ENCODE measurements at regions not wholly inside any gene's neighbourhood (a gene's known extent, or its start where the extent isn't known, plus 50 kb on each side); places are given as distances from the start of the nearest gene placed in this dataset.
"Not testable (repeated sequence)": the region's sequence is repeated elsewhere in the genome, so short reads cannot be mapped to it uniquely, and the experiment has no call there.

DNA sequence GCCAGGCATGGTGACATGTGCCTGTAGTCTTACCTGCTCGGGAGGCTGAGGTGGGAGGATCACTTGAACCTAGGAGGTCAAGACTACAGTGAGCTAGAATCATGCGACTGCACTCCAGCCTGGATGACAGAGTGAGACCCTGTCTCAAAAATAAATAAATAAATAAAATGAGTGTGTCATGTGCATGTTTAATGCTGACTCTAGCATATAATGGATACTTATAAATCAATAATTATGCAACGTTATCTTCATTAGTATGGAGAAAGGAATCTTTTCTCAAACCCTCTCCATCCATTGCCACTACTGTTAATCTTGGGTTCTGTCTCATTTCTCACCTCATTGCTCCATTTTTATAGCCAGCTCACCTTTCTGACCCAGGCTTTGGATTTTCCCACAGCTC is 189.5 kb upstream of the RPL34 start:
- DNase-seq (ENCODE audit: low spot score) = no peak
- no peak overlapping the region for H3K27ac Mint-ChIP-seq
- peaks cover 48% of the 10 kb centered on the region for H3K4me1 Mint-ChIP-seq (ENCODE audit: low read depth)
- H3K27me3 Mint-ChIP-seq (ENCODE audit: low read depth) = no peaks in the 10 kb centered on the region
- H3K36me3 Mint-ChIP-seq (ENCODE audit: low read depth) = peaks cover 3% of the 10 kb centered on the region
- no peak overlapping the region for H3K4me3 Mint-ChIP-seq
- no peaks in the 10 kb centered on the region for H3K9me3 Mint-ChIP-seq

DNA sequence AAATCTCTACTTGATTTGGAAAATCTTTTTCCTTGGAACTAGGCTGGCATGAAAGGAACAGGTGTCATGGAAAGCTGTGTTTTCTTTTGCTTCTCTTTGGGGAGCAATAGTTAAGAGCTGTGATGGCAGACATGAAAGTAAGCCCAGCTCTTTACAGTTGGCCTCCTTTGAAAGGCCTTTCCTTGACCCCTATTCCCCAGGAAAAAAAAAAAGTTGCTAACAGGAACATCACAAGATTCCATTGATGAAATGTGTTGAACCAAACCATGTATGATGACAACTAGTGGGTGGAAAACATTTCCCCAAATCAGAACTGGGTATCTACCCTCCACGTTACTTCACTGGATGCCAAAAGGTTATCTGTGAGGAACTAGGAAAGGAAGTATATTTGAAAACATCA is 190.7 kb upstream of the RPL34 start:
- Mint-ChIP-seq H3K27ac (no peak overlapping the region), H3K36me3 (ENCODE audit: low read depth) (peaks cover 3% of the 10 kb centered on the region), H3K4me3 (no peak overlapping the region), H3K9me3 (no peaks in the 10 kb centered on the region), H3K4me1 (ENCODE audit: low read depth) (peaks cover 43% of the 10 kb centered on the region), H3K27me3 (ENCODE audit: low read depth) (no peaks in the 10 kb centered on the region)
- no peak for DNase-seq (ENCODE audit: low spot score)

DNA sequence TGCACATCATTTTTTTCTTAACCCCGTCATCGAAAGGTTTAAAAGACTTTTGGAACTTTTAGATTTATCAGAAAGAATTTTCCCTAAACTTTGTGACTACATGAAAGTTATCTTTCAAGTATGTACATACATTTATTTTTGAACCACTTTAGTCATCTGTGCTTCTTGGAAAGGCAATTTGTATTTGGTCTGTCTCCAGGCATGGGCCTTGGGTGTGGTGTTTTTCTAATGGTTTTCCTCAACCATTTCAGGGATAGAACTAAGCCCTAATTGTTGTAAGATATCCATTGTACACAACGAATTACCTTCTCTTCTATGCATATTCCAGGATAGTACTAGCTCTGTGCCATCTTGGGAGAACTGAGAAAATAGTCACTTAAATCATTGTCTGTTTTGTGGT is 191.5 kb upstream of the RPL34 start:
- Mint-ChIP-seq H3K27ac (no peak overlapping the region), H3K9me3 (no peaks in the 10 kb centered on the region), H3K27me3 (ENCODE audit: low read depth) (peaks cover 2% of the 10 kb centered on the region), H3K4me1 (ENCODE audit: low read depth) (peaks cover 36% of the 10 kb centered on the region), H3K36me3 (ENCODE audit: low read depth) (peaks cover 3% of the 10 kb centered on the region), H3K4me3 (no peak overlapping the region)
- no peak for DNase-seq (ENCODE audit: low spot score)

DNA sequence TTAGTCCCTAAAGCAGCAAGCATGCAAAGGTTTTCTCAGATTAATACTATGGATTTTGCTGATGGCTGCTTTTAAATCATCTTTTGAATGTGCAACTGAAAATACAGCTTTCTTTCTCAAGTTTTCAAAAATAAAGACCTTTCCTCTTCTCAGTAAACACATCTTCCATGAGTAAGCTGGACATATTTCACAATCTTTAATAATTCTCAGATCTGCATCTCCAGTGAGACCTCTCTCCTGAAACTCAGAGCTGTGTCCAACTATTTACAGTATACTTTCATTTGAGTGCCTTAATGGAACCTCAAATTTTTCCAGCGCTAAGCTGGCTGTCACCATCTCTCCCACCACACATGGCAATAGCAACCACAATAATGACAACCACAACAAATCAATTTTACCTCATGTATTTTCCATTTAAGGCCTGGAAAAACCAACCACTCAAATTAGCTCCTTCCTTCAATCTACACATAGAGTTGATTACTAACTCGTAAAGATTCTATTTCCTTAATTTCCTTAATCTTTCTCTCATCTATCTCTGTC is 192.4 kb upstream of the RPL34 start:
- H3K9me3 Mint-ChIP-seq = peaks cover 2% of the 10 kb centered on the region
- H3K27me3 Mint-ChIP-seq (ENCODE audit: low read depth) = peaks cover 6% of the 10 kb centered on the region
- peaks cover 29% of the 10 kb centered on the region for H3K4me1 Mint-ChIP-seq (ENCODE audit: low read depth)
- no peak overlapping the region for H3K4me3 Mint-ChIP-seq
- H3K36me3 Mint-ChIP-seq (ENCODE audit: low read depth) = peaks cover 4% of the 10 kb centered on the region
- no peak for DNase-seq (ENCODE audit: low spot score)
- H3K27ac Mint-ChIP-seq = peak overlapping the region; percentile 12

DNA sequence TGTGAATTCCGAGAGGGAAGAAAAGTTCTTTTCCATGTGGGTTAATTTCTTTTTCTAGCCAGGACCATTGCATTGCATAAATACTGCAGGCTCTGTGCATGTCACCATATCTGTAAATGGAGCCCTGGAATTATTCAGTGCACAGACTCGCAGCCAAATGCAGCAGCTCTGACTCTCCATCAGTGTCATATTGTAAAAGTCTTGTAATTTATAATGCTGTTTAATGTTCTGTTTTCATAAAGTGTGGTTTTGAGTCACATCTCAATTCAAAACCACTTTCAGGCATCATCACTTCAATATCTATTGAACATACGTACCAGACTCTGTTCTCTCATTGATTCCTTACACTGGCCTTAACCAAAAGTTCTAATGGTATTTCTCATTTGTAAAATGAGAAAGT is 193.9 kb upstream of the RPL34 start:
- Mint-ChIP-seq H3K4me1 (ENCODE audit: low read depth) (peaks cover 16% of the 10 kb centered on the region), H3K9me3 (peaks cover 16% of the 10 kb centered on the region), H3K36me3 (ENCODE audit: low read depth) (peaks cover 5% of the 10 kb centered on the region), H3K4me3 (peak overlapping the region; percentile 51), H3K27ac (no peak overlapping the region), H3K27me3 (ENCODE audit: low read depth) (peaks cover 12% of the 10 kb centered on the region)
- DNase-seq (ENCODE audit: low spot score) = no peak

DNA sequence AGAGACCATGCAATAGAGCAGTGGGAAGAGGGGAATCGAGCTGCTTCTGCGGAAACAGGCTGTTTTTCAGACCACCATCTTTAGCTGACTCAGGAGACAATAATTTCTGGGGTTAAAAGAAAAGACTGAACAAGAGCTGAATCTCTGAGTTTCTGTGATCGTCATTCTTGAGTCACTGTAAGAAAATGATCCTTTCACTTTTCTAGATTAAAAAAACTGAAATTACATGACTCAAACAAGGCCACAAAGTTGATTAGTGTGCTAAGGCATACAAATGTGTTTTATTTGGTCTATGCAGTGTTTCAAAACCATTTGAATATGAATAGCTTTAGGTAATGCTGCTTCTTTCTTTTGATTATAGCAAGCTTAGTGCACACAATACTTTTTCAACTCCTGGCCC is 194.4 kb upstream of the RPL34 start:
- H3K36me3 Mint-ChIP-seq (ENCODE audit: low read depth) = peaks cover 2% of the 10 kb centered on the region
- H3K27ac Mint-ChIP-seq = peak overlapping the region; percentile 4
- peaks cover 18% of the 10 kb centered on the region for H3K9me3 Mint-ChIP-seq
- peaks cover 15% of the 10 kb centered on the region for H3K27me3 Mint-ChIP-seq (ENCODE audit: low read depth)
- no peak for DNase-seq (ENCODE audit: low spot score)
- H3K4me1 Mint-ChIP-seq (ENCODE audit: low read depth) = peaks cover 16% of the 10 kb centered on the region
- H3K4me3 Mint-ChIP-seq = peak overlapping the region; percentile 51

DNA sequence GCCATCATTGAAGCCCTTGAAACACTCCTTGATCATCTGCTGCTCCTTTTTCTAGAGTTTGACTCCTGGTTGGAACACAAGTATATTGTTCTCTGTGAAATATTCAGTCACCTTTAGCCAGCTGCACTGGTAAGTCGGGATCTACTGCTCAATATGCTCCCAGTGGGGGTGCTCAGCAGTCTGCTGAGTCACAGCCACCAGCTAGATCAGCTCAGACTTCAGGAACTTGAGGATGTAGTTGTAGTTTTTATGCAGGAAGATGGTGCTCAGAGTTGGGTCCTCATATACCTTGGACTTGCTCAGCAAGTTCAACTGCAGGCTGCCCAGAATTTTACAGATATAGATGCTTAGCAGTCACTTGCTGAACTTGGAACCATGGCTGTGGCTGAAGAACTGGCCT is 202.5 kb upstream of the RPL34 start:
- Mint-ChIP-seq H3K4me3 (no peak overlapping the region), H3K9me3 (peaks cover 15% of the 10 kb centered on the region), H3K27me3 (ENCODE audit: low read depth) (peaks cover 25% of the 10 kb centered on the region), H3K4me1 (ENCODE audit: low read depth) (peaks cover 15% of the 10 kb centered on the region), H3K36me3 (ENCODE audit: low read depth) (no peaks in the 10 kb centered on the region), H3K27ac (no peak overlapping the region)
- no peak for DNase-seq (ENCODE audit: low spot score)

DNA sequence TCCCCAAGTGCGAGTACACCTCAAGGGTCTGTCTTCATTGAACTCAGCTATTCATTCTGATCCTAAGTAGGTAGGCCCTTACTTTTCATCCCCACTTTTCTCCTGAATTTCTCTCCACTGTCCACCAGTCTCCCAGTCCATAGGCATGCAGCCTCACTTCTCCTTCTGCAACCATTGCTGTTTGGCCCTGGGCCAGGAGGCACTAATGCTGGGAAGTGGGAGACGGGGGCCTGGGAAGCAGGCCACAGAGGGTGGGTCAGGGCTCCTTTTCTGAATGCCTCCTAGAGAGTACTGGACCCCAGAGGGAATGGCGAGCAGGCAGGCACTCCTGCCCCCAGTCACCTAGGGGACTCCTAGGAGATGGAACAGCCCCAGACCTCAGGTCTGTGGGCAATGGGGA is 203.5 kb upstream of the RPL34 start:
- H3K27ac Mint-ChIP-seq = no peak overlapping the region

DNA sequence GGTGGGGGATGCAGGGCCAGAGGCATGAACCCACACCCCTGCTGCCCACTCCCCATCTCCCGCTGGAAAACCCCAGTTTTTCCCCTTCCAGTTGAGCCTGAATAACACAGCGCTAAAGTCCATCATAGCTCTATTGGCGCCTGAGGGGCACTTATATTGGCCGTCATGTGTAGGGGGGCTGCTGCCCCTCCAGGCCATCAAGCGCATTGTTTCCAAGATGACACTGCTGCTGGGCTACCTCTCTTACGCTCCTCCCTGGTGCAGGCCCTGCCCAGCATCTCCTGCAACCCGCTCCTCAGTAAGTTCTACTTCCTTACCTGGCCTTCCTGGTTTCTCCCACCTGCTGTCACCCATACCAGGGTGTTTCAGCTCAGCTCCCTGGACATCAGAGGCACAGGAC is 205.0 kb upstream of the RPL34 start:
- DNase-seq (ENCODE audit: low spot score) = no peak
- Mint-ChIP-seq H3K36me3 (ENCODE audit: low read depth) (no peaks in the 10 kb centered on the region), H3K4me3 (no peak overlapping the region), H3K9me3 (no peaks in the 10 kb centered on the region), H3K27ac (no peak overlapping the region), H3K4me1 (ENCODE audit: low read depth) (peaks cover 11% of the 10 kb centered on the region), H3K27me3 (ENCODE audit: low read depth) (peaks cover 24% of the 10 kb centered on the region)

More for the DNA sequence above, 203.5 kb upstream of the RPL34 start:
- H3K4me1 Mint-ChIP-seq (ENCODE audit: low read depth) = peaks cover 15% of the 10 kb centered on the region
- H3K27me3 Mint-ChIP-seq (ENCODE audit: low read depth) = peaks cover 25% of the 10 kb centered on the region
- no peaks in the 10 kb centered on the region for H3K36me3 Mint-ChIP-seq (ENCODE audit: low read depth)
- peaks cover 6% of the 10 kb centered on the region for H3K9me3 Mint-ChIP-seq
- H3K4me3 Mint-ChIP-seq = no peak overlapping the region
- DNase-seq (ENCODE audit: low spot score) = no peak

DNA sequence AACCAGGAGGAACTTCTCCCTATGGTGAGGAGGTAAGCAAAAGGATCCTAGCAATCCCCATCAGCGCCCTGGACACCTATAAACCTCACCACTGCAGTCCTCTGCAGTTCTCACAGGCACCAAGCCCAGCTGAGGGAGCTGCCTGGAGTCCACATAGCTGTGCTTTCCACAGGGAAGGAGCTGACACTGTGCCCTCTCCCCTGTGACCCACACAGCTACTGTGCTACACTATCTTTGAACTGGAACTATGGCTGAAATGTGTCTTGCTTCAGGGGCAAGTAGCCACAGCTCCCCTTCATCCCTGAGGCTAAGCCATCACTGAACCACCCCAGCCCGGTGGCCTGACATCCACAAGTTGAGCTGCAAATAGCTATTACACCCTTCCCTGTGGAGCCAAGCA is 208.5 kb upstream of the RPL34 start:
- Mint-ChIP-seq H3K4me3 (no peak overlapping the region), H3K27ac (no peak overlapping the region), H3K4me1 (ENCODE audit: low read depth) (no peaks in the 10 kb centered on the region), H3K27me3 (ENCODE audit: low read depth) (peaks cover 24% of the 10 kb centered on the region), H3K36me3 (ENCODE audit: low read depth) (no peaks in the 10 kb centered on the region), H3K9me3 (peaks cover 2% of the 10 kb centered on the region)
- DNase-seq (ENCODE audit: low spot score) = no peak

DNA sequence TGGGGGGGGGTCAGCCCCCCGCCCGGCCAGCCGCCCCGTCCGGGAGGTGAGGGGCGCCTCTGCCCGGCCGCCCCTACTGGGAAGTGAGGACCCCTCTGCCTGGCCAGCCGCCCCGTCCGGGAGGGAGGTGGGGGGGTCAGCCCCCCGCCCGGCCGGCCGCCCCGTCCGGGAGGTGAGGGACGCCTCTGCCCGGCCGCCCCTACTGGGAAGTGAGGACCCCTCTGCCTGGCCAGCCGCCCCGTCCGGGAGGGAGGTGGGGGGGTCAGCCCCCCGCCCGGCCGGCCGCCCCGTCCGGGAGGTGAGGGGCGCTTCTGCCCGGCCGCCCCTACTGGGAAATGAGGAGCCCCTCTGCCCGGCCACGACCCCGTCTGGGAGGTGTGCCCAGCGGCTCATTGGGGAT is 210.7 kb upstream of the RPL34 start:
- not testable (repeated sequence) for H3K4me3 Mint-ChIP-seq; H3K36me3 Mint-ChIP-seq (ENCODE audit: low read depth); H3K27ac Mint-ChIP-seq; DNase-seq (ENCODE audit: low spot score); H3K4me1 Mint-ChIP-seq (ENCODE audit: low read depth)
- peaks cover 13% of the 10 kb centered on the region for H3K9me3 Mint-ChIP-seq
- H3K27me3 Mint-ChIP-seq (ENCODE audit: low read depth) = peaks cover 30% of the 10 kb centered on the region

DNA sequence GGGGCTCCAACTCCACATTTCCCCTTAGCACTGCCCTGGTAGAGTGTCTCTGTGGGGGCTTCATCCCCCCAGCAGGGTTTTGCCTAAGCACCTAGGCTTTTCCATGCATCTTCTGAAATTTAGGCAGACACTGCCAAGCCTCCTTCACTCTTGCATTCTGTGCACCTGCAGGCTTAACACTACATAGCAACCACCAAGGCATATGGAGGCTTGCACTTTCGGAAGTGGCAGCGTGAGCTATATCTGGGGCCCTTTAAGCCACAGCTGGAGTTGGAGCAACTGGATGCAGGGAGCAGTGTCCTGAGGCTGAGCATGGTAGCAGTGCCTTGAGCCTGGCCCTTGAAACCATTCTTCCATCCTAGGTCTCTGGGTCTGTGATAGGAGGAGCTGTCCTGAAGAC is 214.8 kb upstream of the RPL34 start:
- Mint-ChIP-seq H3K27me3 (ENCODE audit: low read depth) (peaks cover 10% of the 10 kb centered on the region), H3K9me3 (peaks cover 13% of the 10 kb centered on the region), H3K27ac (no peak overlapping the region), H3K4me3 (no peak overlapping the region), H3K36me3 (ENCODE audit: low read depth) (no peaks in the 10 kb centered on the region), H3K4me1 (ENCODE audit: low read depth) (no peaks in the 10 kb centered on the region)
- DNase-seq (ENCODE audit: low spot score) = no peak

DNA sequence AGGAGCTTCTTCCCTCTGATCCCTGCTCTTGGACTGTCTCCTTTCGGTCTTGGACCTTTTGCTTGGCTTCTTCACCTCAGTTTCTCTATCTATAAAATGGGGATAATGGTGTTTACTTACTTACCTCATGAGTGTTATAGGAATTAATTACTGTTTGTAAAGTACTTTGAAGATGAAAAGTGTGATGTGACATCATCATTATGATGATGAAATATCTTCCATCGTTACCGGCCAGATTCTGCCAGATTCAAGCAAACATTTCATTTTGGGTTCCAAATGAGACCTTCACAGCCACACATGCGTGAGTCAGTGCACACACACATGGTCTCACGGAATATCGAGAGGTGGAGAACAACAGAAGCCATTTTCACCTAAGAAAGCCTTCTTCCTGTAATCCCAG is 220.1 kb upstream of the RPL34 start:
- no peaks in the 10 kb centered on the region for H3K27me3 Mint-ChIP-seq (ENCODE audit: low read depth)
- no peak for DNase-seq (ENCODE audit: low spot score)
- H3K27ac Mint-ChIP-seq = no peak overlapping the region
- H3K4me3 Mint-ChIP-seq = no peak overlapping the region
- no peaks in the 10 kb centered on the region for H3K4me1 Mint-ChIP-seq (ENCODE audit: low read depth)
- no peaks in the 10 kb centered on the region for H3K36me3 Mint-ChIP-seq (ENCODE audit: low read depth)
- no peaks in the 10 kb centered on the region for H3K9me3 Mint-ChIP-seq

DNA sequence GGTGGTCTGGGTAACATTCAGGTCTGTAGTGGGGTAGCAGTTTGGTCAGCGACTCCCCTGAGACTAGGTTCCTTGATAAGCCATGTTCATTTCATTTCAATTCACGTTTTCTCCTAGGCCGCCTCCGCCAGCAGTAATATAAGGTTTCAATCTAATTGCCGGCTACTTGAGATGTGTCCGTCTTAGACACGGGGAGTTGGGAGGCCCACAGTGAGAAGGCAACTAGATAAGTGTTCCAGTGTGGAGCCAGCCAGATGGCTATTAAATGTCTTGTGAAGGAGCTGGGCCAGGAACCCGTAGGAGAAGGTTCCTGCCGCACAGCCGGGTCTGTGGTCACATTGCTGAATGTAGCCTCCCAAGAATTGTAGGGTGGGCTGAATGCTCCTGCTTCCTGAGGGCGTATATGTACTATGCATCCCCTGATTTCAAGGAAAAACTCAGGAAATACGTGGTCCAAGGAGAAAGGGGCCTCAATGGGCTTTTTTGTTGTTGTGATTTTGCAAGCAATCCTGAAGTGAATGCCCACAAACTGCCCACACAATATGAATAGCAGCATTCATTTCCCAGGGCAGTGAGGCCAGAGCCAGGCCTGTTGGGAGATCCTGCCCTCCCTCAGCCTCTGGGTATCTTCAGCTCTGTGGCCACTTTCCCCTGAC is 220.6 kb upstream of the RPL34 start:
- no peak overlapping the region for H3K27ac Mint-ChIP-seq
- no peak overlapping the region for H3K4me3 Mint-ChIP-seq
- H3K4me1 Mint-ChIP-seq (ENCODE audit: low read depth) = peaks cover 4% of the 10 kb centered on the region
- no peak for DNase-seq (ENCODE audit: low spot score)
- H3K9me3 Mint-ChIP-seq = no peaks in the 10 kb centered on the region
- no peaks in the 10 kb centered on the region for H3K36me3 Mint-ChIP-seq (ENCODE audit: low read depth)
- H3K27me3 Mint-ChIP-seq (ENCODE audit: low read depth) = peaks cover 5% of the 10 kb centered on the region

DNA sequence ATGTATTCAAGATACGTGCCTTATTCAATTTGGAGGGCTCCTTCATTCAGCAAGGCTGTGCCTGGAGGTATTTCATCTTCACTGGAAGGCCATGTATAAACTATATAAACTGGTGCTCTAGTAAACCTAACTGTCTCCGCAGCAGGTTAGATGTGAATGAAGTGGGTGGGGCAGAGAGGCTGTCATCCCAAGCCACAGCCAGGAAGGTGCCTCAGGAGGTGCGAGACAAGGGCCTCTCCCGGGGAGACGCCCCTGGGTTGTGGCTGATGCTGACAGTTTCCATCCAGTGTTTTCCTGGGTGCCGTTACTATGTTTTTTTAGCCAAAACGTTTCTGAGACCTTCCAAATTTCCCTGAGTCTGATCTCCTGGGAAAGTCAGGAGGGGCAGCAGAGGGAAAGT is 221.5 kb upstream of the RPL34 start:
- H3K27ac Mint-ChIP-seq = no peak overlapping the region
- H3K4me1 Mint-ChIP-seq (ENCODE audit: low read depth) = peaks cover 4% of the 10 kb centered on the region
- DNase-seq (ENCODE audit: low spot score) = no peak
- peaks cover 7% of the 10 kb centered on the region for H3K27me3 Mint-ChIP-seq (ENCODE audit: low read depth)
- no peak overlapping the region for H3K4me3 Mint-ChIP-seq
- no peaks in the 10 kb centered on the region for H3K36me3 Mint-ChIP-seq (ENCODE audit: low read depth)
- no peaks in the 10 kb centered on the region for H3K9me3 Mint-ChIP-seq

All from T-helper 2 cell treated with Interferon-gamma antibody and Interleukin-4, amounts not matched to agents 5 μg/mL and 100 μg/mL, for 36 hours (primary cell).